Endothelial cell of hepatic sinusoid (primary cell): ENCODE measurements at regions not wholly inside any gene's neighbourhood (a gene's known extent, or its start where the extent isn't known, plus 50 kb on each side); places are given as distances from the start of the nearest gene placed in this dataset.
"Not testable (repeated sequence)": the region's sequence is repeated elsewhere in the genome, so short reads cannot be mapped to it uniquely, and the experiment has no call there.

Source experiments
- in situ Hi-C: cut with HindIII; loops from 2 replicates; pipeline ENCODE4 v1.10.0; 2017; ENCODE audit warnings: low sequenced_read_pairs

- in situ Hi-C loops = no loop called here
These were observed 352.4 kb downstream of the BRD1 start for GRCh38 chr22:49475253-49475652.

GRCh38 chr22:49473286-49473685, 354.4 kb downstream of the BRD1 start:
- in situ Hi-C loops = no loop called here

DNA sequence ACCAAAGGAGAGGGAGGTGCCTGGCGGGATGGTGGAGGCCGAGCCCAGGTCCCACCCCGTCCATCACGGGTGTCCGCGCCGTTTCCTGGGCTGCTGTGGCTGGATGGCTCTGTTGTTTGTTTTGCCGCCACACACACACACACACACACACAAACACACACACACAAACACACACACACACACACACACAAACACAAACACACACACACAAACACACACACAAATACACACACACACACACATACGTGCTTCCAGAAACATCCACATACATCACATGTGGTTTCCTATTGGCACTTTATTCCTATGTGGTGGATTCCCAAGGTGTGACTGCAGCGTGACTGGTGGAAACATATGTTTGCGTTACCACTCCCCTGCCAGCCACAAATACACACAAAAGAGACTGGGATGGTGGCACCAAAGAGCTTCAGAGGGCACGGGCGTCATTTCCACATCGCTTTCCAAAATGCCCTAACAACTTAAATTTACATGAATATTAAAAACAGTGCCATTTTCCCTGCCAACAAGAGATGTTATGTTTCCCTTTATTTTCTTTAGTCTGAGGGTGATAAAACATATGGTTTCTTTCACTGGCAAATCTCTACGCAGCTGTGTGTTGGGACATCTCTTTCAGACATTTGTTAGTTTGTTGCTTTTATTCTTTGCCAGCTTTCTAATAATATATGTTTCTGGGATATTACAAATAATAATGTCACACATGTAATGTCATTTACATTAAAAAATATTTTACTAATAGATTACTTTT, 356.8 kb downstream of the BRD1 start:
- in situ Hi-C loops = no loop called here

DNA sequence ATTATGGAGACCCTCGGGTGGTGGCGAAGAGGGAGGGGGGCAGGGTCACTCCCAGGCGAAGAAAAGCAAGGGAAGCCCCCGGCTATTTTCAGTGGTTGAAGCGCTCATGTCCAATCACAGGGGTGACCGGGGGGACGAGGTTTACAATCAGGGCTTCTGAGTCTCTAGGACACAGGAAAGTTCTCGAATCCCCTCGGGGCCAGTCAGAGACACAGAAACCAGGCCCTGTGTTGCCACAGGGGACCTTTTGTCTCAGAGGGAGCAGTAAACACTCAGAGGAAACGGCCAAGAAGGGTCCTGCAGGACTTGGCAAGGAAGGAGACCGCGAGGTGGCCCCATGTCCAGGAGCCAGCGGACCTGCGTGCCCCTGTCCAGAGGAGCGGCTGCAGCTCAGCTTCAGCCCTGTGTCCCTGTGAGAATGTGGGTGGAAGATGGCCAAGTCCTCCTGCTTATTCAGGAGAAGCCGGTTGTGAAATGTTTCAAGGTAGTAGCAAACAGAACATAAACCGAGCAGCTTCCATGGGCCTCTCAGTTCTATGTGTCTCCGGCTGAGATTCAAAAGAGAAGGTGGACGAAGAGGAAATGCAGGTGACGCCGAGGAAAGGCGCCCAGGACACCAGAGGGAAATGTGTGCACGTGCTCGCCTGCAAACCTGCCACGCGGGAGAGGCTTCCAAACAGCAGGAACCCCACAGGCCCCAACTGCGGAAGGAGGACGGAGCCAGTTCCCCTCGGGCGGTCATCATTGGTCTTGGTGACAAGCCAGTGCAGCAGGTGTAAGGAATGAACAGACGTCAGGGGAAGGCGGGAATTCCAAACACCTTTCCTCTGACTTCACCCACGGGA, 357.6 kb downstream of the BRD1 start:
- in situ Hi-C loops = no loop called here

DNA sequence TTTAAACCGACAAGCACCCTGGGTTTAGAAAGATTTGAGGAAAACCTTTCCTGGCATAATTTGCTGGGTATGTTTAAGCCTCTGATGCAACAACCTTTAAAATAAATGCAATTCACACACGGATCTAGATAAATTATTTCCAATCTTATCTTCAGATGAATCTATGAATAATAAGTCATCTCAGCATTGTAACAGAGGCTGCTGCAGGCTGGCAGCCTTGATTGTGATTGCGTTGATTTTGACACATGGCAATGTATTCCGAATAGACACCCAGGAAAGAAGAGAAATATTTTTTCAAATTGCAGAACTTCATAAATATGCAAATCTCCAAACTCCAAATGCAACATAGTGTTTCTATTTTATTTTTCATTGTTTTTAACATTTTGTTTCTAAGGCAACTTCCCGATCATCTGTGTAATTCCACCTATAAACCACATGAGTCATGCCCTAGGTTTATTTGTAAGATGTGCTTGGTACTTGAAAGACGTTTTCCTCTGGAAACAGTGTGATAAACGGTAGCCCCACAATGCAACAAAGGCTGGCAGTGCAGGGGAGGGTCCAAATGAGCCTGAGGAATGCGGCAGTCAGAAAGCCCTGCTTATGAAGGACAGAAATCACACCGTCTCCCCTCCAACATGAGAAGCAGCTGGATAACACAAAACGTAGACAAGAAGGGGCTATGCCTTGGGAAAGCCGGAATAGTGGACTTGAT, 359.0 kb downstream of the BRD1 start:
- in situ Hi-C loops = no loop called here

- in situ Hi-C loops = no loop called here
These were observed 360.6 kb downstream of the BRD1 start for GRCh38 chr22:49466878-49467595.

DNA sequence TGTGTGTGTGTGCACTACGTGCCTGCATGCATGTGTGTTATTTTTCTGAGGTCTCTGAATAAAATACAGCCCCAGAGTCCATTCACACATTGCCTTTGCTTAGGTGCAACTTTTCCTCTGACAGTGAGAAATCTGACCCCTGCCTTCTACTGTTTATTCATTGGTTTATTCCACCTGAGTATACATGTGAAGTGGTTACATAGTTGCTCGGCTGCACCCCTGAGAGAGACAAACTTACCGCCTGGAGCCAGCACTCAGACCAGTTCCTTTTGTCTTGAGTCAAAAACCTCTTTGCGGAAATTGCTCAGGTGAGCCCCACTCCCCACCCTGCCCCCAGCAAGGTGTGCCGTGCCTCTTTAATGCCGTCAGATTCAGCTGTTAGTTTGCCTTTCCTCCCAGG, 363.6 kb downstream of the BRD1 start:
- in situ Hi-C loops = no loop called here

DNA sequence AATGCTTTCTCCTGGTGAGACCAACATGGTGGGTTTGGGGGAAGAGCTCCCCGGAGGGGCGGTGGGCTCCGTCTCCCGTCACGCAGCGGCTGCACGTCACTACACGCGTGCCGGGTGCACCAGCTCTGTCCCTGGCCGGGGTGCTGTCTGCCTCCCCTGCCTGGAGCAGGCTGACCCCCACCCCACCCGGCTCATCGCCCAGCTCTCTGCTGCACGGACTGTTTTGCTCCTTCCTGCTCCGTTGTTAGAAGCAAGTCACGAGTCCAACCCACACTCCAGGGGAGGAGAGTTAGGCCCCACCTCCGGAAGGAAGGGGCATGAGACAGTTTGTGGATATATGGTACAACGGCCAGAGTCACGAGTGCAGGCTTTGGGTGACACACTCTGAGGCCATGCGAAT, 364.9 kb downstream of the BRD1 start:
- in situ Hi-C loops = no loop called here

DNA sequence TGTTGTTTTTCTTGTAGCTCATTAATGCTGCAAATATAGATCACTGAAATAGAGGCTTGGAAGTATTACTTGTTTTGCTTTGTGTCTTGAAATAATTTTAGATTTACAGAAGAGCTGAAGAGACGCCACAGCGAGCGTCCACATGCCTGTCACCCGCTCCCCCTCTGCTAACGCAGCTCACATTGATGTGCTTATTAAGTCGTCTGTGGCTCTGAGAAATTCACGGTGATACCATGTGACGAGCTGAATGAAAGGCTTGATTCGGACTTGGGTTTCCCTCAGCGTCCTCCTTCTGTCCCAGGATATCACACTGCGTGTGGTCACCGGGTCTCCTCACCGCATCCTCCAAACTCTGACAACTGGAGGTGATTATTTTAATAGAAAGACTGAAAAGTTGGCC, 365.4 kb downstream of the BRD1 start:
- in situ Hi-C loops = no loop called here

DNA sequence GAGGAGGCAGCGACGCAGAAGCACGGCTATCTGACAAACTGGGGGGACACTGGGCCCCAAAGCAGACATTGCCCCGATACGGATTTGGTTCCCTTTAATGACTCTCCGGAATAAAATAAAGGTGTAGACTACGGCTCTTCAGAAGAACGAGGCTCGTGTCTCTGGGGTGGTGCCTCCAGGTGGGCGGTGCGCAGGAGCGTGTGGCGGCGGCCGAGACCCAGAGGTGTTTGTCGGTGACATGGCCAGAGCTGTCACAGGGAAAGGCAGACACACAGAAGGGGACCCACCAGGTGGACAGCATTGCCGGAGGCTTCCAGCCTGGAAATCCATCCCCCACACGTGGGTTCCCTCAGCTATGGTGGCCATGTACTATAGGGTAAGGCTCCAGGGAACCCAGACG, 366.0 kb downstream of the BRD1 start:
- in situ Hi-C loops = no loop called here

GRCh38 chr22:49460592-49461281, 366.9 kb downstream of the BRD1 start:
- in situ Hi-C loops = no loop called here

DNA sequence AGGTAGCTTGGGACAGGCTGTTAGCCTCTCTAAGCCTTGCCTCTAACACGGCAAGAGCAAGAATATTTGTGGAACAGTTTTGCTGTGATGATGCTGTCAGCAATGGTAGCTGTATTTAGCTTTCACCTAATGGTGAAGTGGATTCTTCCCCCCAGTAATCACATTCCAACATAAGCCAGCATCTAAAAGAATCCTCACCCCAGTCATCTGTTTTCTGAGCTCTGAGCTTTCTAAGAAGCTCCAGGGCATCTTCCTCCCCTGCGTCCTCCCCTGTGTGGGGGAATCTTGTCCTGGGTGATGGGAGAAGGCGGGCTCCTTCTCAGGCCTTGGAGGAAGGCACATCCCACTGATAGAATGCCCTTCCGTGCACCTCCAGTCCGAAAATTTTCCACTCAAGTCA, 367.6 kb downstream of the BRD1 start:
- in situ Hi-C loops = no loop called here

- in situ Hi-C loops = no loop called here
These were observed 369.0 kb downstream of the BRD1 start for GRCh38 chr22:49458708-49459099.

GRCh38 chr22:49457946-49458707, 369.5 kb downstream of the BRD1 start:
- in situ Hi-C loops = no loop called here

DNA sequence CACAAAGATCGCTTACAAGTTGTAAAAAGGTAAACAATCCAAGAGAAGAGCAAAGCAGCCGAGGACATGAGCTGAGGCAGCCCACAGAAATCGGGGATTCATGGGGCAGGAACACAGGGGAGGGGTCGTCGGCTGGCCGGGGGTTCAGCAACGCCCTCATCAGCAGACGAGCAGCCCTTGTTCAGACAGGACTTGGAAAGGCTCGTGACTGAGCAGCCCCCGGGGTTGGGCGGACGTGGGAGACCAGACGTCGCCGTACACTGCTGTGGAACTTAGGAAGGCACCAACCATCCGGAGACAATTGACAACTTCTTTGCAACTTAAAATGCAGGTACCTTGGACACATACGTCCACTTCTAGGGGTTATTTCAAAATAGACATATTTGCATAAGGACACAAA, 370.5 kb downstream of the BRD1 start:
- in situ Hi-C loops = no loop called here

DNA sequence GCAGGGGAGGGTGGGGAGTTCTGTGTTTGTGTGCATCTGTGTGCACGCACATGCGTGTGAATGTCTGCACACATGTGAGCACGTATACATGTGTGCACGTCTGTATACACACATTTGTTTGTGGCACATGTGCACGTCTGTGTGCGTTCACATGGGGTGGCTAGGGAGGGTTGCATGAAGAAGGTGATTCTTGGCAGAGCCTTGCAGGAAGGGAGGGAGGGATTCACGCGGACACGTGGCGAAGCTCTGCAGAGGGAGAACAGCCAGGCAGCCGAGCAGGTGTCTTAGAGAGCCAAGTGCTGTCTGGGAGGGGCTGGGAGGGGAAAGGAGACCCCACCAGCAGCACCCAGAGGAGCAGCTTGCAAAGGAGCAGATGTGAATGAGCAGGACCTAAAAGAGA, 372.1 kb downstream of the BRD1 start:
- in situ Hi-C loops = no loop called here

DNA sequence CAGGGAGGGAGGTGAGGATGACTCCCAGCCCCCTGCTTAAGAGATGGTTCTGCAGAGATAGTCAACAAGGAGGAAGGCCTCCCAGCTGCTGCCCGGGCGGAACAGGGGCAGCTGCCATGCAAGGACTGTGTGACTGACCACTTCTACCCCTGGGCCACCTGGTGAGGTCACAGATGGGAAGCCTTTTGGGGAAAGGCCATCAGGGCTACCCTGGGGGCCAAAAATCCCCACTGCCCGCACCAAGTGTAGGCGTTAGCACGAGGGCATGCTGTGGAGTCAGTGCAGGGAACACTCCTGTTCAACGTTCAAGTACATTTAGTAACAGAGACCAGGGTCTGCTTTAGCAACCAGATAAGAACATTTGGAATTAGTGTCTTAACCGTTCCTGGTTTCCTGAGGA, 372.9 kb downstream of the BRD1 start:
- in situ Hi-C loops = no loop called here

DNA sequence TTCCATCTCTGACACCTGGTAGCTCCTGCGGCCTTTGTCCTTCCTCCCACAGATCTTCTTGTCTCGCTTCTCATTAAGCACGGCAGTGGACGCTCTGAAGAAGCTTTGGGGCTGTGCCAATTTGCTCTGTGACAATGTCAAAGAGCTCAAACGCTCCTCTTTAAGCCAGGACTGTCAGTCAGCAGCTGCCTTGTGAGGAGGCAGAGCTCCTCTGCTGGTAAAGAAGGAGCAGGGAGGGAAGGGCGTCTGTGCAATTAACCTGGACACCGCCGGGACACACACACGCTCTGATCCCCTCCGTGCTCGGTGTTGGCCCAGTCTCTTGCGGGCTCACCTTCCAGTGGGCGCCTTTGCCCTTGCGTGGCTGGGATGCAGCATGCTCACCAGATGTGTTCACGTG, 373.9 kb downstream of the BRD1 start:
- in situ Hi-C loops = no loop called here

- in situ Hi-C loops = not testable (repeated sequence)
These were observed 374.7 kb downstream of the BRD1 start for GRCh38 chr22:49453019-49453418.
